HS-27A (cell line): ENCODE measurements at regions not wholly inside any gene's neighbourhood (a gene's known extent, or its start where the extent isn't known, plus 50 kb on each side); places are given as distances from the start of the nearest gene placed in this dataset.
"Not testable (repeated sequence)": the region's sequence is repeated elsewhere in the genome, so short reads cannot be mapped to it uniquely, and the experiment has no call there.

Experiments
- DNase-seq: peaks from one replicate; pipeline ENCODE4 v3.0.0-alpha.2; 2012; ENCODE audit warnings: low read depth, missing footprints

DNA sequence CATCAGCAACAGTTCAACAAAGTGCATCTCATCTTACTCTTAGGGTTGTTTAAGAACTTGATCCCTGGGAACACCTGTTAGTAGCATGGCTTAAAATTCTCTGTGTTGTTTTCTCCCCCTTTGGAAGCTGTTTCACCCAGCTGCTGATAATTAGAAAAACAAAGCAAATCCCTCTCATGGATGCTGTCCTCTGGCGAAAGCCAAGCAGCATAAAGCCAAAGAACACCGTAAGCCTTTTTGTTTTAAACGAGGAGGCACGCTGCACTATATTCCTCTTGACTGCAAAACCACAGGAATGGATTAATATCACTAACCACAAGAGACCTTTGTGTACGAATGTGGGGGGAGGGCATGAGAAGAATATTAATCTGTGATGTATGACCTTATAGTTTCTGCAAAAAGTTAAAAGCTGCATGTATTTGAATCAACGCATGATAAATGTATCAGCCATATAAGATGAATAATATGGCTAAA is 923.2 kb downstream of the LTN1 start:
- no peak for DNase-seq

DNA sequence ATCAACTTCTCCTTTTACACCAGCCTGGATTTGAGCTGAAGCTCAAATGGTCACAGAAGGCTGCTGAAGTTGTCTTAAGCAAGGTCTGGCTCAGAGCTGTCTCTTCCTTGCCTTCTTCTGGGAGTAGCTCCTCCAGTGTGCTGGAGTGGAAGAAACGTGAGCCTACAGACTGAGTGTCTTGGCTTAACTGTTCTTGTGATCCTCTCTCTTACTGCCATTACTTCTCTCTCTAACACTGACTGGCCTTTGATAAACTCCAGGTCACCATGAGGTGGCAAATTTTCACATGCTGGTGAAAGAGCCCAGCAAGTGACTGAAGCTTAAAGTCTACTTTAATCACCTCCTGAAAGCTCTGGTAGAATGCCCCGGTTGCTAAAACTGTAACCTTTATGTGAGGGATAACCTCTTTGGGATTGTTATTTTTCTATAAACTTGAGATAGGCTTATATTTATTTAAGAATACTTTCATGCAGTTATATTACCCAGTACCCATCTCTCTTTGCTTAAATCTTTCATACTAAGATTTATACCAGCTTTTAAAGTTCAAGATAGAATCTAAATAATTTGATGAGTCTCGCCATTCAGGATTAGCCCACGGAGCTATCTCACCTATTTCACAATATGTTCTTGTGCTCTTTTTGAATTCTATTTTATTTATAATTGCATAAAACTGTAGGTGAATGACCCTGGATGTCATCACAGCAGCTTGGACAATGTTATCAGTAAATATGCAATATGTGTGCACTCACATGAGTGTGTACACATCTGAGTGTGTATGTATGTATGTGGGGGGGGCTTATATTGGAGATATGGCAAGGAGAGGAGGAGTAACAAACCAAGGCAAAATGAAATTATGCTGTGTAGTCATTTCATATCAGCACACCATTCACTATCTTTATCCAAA is 924.0 kb downstream of the LTN1 start:
- no peak for DNase-seq

DNA sequence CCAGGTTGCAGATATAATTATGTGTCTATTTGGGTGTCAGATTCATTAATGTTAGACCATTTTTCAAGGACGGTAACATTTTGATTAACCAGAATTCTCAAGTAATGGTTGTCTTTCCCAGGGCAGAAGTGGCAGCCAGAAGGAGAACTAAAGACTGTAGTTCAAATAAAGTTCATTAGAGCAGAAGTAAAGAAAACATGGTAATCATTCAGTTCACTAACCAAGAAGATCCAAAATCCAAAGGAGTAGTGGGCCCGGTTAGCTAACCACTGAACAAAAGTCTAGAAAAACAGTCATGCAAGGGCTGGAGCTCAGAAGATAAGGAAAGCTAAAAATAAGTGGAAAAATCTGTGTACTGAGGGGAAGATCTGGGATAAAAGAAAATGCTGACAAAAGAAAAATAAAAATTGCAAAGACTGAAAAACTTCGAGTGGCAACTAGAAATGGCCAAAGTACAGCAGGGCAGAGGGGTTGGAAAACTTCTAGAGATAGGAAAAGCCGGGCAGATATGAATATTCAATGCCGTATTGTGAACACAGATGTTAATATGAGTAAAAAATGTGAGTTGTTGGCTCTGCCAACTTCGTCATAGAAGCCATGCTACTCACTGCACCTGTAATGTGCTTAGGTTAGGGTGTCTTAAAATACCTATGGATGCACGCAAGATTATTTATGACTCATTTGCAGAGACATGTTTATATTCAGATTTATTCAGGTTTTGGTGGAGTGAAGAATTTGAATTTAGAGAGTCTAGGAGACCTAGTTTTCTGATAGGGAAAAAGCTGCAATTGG is 925.9 kb downstream of the LTN1 start:
- no peak for DNase-seq

DNA sequence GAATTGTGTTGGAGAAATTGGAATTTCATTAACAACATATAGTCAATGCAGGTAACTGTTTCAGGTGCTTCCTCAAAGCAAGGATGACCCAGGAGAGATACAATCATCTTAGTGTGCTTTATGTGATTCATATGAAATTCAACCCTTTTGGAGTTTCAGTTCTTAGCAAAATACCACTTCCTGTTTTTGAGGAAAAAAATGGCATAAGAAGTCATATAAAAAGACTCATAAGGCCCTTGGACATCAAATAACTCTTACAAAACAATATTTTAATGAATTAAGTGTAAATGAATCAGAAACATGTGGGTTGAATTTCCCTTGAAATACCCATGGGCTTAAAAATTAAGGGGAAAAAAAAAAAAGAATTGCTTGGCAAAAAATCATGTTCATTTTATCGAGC is 926.6 kb downstream of the LTN1 start:
- no peak for DNase-seq

- DNase-seq: no peak
Observed at GRCh38 chr21:28063241-28064216, 929.1 kb downstream of the LTN1 start.

GRCh38 chr21:28052956-28053355 is 939.7 kb downstream of the LTN1 start:
- not testable (repeated sequence) for DNase-seq

DNA sequence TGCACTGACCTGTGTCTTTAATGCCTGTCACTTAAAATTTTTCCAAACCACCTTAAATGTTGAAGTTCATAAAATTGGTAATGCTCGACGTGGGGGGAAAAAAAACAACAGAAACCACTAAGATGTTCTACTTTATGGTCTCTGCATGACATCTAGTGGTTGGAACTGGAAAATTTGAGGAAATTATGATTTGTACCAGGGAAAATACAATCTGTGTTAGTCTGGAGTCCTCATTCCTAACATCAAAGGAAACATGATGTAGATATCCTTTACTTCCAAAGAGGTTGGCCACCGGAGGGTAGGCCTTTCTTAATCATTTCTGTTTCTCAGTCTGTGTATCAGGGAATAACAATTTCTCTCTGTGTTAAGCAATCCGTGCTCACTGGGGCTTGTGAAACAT is 941.0 kb downstream of the LTN1 start:
- DNase-seq: peak; percentile 12

DNA sequence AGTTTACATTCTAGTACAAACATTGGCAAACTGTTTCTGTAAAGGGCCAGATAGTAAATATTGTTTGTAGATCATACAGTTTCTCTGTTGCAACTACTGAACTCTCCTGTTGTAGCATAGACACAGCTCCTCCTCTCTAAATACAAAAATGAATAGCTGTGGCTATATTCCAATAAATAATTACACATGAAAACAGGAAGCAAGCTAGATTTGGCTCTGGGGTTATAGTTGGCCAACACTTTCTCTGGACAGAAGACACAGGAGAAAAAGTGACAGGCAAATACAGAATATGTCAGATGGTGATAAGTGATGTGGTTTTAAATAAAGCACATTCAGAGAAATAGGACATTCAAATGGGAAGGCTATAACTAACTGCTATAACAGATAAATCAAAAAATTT is 957.0 kb downstream of the LTN1 start:
- not testable (repeated sequence) for DNase-seq

- DNase-seq: not testable (repeated sequence)
Observed at GRCh38 chr21:28034916-28035315, 957.8 kb downstream of the LTN1 start.

- not testable (repeated sequence) for DNase-seq
Observed at GRCh38 chr21:28034334-28034733, 958.3 kb downstream of the LTN1 start.

GRCh38 chr21:28032652-28033051 is 960.0 kb downstream of the LTN1 start:
- not testable (repeated sequence) for DNase-seq

DNA sequence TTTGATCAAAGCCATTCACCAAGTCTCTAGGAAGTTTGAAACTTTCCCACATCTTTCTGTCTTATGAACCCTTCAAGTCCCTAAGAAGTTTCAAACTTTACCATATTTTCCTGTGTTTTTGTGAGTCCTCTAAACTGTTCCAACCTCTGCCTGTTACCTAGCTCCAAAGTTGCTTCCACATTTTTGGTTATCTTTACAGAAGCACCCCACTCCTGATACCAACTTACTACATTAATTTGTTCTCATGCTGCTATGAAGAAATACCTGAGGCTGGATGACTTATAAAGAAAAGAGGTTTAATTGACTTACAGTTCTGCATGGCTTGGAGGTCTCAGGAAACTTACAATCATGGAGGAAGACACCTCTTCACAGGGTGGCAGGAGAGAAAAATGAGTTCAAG is 961.6 kb downstream of the LTN1 start:
- DNase-seq: not testable (repeated sequence)

- DNase-seq: no peak
Observed at GRCh38 chr21:28025111-28025510, 967.6 kb downstream of the LTN1 start.

DNA sequence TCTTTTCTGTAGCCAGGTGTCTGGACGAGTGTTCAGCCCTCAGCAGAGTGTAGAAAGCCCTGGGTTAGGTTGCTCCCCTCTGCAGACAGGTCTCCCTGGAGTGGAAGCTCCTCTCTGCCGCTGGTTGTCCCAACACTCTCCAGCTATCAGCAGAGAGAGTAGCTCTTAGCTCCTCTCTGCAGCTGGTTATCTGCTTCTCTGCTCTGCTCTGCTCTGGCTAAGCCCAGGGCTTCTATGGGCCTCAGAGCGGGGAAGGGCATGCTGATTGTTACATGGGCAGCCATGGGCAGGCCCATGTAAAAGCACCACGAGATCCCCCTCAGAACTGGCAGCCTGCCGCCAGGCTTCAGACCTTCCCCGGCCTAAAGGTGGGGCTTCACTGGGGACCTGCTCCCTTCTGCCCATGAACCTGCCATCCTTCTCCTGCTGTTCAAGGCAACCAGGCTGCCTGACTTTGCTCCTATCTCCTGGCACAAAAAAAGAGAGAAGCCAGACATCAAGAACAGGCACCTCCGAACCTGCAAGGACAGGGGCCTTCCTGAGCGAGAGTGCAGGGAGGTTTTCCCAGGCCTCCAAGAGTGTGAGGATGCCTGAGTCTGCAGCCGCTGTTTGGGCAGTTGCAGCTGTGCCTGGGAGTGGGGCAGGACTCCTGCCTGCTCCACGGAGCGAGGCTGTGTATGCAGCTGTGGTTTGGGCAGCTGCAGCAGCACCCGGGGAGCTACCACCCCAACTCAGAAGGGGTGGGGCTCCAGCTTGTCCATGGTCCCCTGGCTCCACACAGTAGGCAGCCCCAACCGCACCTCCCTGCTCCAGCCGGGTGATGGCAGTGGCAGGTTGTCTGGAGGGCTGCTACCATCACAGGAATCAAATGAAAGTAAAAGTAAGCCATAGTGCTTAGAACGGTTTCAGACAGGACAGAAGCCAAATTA is 973.7 kb downstream of the LTN1 start:
- no peak for DNase-seq

DNA sequence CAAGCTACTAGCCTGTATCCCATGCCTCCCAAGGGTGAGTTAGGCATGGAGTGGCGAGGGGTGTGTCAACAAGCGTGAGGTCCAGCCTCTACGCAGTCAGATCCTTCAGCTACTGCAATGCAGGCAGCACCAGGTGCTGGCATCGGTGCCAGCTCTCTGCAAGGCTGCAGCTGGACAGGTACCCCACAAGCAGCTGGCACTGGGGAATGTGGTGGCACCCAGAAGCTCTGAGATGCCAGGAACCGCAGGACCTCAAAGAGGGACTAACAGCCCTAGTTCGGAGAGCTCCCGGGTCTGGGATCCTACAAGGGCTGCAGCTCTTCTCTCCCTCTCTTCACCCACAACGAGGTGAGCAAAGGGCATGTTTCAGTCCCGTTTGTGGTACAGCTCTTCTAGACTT is 974.5 kb downstream of the LTN1 start:
- DNase-seq: no peak

DNA sequence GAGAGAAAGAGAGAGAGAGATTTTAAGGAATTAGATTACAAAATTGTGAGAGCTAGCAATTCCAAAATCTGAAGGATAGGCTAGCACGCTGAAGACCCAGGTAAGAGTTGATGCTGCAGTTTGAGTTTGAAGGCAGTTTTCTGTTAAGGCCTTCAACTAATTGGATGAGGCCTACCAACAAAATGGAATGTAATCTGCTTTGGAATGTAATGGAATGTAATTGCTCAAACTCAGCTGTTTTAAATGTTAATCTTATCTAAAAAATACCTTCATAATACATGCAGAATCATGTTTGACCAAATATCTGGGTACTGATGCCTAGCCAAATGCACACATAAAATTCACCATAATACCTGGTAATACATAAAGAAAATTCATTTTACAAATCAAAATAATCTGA is 976.1 kb downstream of the LTN1 start:
- no peak for DNase-seq

- DNase-seq: not testable (repeated sequence)
Observed at GRCh38 chr21:28013123-28013522, 979.6 kb downstream of the LTN1 start.

- not testable (repeated sequence) for DNase-seq
Observed at GRCh38 chr21:28011970-28012369, 980.7 kb downstream of the LTN1 start.

DNA sequence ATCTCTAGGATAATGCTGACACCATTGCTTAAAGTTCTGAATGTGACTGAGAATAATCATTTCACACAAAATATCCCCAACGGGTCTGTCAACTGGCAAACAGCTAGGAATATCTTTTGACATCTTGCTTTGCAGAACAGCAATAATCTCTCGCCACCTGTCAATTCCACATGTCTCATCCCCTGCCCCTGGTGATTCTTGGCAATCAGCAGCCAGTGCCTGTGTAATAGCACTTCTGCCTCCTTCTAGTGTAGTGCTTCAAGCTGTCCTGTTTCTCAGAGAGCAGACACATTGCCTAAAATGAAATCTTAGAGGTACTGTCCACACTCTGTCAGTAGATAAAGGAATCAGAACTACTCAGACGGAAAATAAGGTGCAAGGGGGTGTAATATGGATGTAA is 984.4 kb downstream of the LTN1 start:
- not testable (repeated sequence) for DNase-seq

GRCh38 chr21:28003627-28004026 is 989.0 kb downstream of the LTN1 start:
- not testable (repeated sequence) for DNase-seq

GRCh38 chr21:27996906-27997305 is 995.8 kb downstream of the LTN1 start:
- not testable (repeated sequence) for DNase-seq
